ENCODE measurements at regions not wholly inside any gene's neighbourhood (a gene's known extent, or its start where the extent isn't known, plus 50 kb on each side); places are given as distances from the start of the nearest gene placed in this dataset.

DNA sequence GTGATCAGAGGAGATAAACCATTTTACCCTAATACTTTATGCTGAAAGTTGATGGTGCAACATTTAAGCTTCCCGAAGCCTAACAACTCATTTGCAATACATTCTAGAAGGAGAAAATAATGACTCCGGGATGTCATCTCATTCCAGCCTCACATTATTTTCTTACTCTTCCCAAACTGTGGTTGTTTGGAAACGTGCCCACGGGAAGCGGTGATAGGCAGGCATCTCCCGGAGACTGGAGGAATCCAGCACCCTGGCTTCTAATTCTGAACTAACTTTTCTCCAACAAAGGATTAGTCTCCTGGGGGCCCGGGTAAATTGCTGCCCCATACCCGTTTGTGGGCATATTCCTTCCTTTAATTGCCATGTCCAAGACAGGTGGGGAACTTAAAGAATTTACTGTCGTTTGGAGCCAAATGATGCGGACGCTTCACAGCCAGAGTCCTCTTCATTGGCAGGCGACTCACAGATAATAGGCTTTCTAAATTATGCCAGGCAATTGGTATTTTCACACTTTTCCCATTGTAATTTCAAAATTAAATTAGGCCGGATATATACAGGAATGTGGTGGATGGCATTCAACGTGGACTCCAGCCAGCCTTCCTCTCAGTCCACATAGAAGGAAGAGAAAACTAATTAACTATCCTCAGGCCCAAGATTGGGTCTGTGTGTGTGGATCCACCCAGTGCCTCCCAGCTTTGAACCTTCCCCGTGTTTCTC lies 278.1 kb downstream of the AJAP1 start:
- TF ChIP-seq, protein P1, sequence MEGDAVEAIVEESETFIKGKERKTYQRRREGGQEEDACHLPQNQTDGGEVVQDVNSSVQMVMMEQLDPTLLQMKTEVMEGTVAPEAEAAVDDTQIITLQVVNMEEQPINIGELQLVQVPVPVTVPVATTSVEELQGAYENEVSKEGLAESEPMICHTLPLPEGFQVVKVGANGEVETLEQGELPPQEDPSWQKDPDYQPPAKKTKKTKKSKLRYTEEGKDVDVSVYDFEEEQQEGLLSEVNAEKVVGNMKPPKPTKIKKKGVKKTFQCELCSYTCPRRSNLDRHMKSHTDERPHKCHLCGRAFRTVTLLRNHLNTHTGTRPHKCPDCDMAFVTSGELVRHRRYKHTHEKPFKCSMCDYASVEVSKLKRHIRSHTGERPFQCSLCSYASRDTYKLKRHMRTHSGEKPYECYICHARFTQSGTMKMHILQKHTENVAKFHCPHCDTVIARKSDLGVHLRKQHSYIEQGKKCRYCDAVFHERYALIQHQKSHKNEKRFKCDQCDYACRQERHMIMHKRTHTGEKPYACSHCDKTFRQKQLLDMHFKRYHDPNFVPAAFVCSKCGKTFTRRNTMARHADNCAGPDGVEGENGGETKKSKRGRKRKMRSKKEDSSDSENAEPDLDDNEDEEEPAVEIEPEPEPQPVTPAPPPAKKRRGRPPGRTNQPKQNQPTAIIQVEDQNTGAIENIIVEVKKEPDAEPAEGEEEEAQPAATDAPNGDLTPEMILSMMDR (IDR thresholded peaks at IDR 0.05): no peak
- TF ChIP-seq POLR2A (IDR thresholded peaks at IDR 0.05): no peak

All from body of pancreas (tissue), 4 donors.